PC-9 (cell line): ENCODE measurements at regions not wholly inside any gene's neighbourhood (a gene's known extent, or its start where the extent isn't known, plus 50 kb on each side); places are given as distances from the start of the nearest gene placed in this dataset.

Experiments used
- BruUV-seq: library from RNA; stranded (reverse); fragments of 400-500 nt; replicated peaks from 2 replicates; lab custom pipeline; 2021; lab: Mats Ljungman, UMichigan
- CTCF ChIA-PET: fragments of 300-600 bp; sonication (Branson Sonifier 250); formaldehyde crosslinking; loops from one replicate; lab custom pipeline; 2022; ENCODE audit warnings: antibody characterized with exemption; lab: Charles Lee
- POLR2A ChIA-PET: fragments of 300-600 bp; sonication (Branson Sonifier 250); formaldehyde crosslinking; loops from one replicate; lab custom pipeline; 2022; ENCODE audit warnings: antibody characterized with exemption; ENCODE audit not compliant: unreplicated experiment; lab: Charles Lee
- DNase-seq, 2 experiments: peaks; one replicate each; pipeline versions ENCODE4 v3.0.0 to v3.0.0-alpha.2; 2015 to 2022; ENCODE audit warnings: mixed read lengths in 1 of 2
- H2AFZ ChIP-seq: fragments of 200-600 bp; sonication (generic); 2 replicates; pipeline ENCODE4 v1.8.1; 2017; ENCODE audit warnings: antibody characterized with exemption
- H3F3A ChIP-seq: fragments of 200-600 bp; sonication (generic); 2 replicates; pipeline ENCODE4 v1.8.1; 2017; ENCODE audit warnings: antibody characterized with exemption, mild to moderate bottlenecking, low read depth; ENCODE audit not compliant: insufficient read depth
- H3K27ac ChIP-seq: fragments of 200-600 bp; sonication (generic); 2 replicates; pipeline ENCODE4 v1.6.1; 2016; ENCODE audit warnings: mixed run types
- H3K27me3 ChIP-seq: fragments of 200-600 bp; sonication (generic); 2 replicates; pipeline ENCODE4 v1.6.1; 2016; ENCODE audit warnings: low read depth, mixed run types; ENCODE audit not compliant: insufficient read depth
- H3K36me3 ChIP-seq: fragments of 200-600 bp; sonication (generic); 2 replicates; pipeline ENCODE4 v1.6.1; 2016; ENCODE audit warnings: low read depth, mixed run types
- H3K4me1 ChIP-seq: fragments of 200-600 bp; sonication (generic); replicated peaks from 2 replicates; pipeline ENCODE4 v1.6.1; 2016; ENCODE audit warnings: mixed run types; ENCODE audit not compliant: insufficient read depth
- H3K4me2 ChIP-seq: fragments of 200-600 bp; sonication (generic); 2 replicates; pipeline ENCODE4 v1.6.1; 2017; ENCODE audit warnings: mixed run types
- H3K4me3 ChIP-seq: fragments of 200-600 bp; sonication (generic); 2 replicates; pipeline ENCODE4 v1.6.1; 2016; ENCODE audit warnings: mixed run types
- H3K79me2 ChIP-seq: fragments of 200-600 bp; sonication (generic); 2 replicates; pipeline ENCODE4 v1.6.1; 2017; ENCODE audit warnings: low read depth, mixed run types
- H3K9me2 ChIP-seq: fragments of 200-600 bp; sonication (generic); 2 replicates; pipeline ENCODE4 v1.8.1; 2017; ENCODE audit warnings: mild to moderate bottlenecking; ENCODE audit not compliant: insufficient read depth
- H3K9me3 ChIP-seq: fragments of 200-600 bp; sonication (generic); 2 replicates; pipeline ENCODE4 v1.8.1; 2016; ENCODE audit warnings: low read depth; ENCODE audit not compliant: insufficient read depth
- H4K20me1 ChIP-seq: fragments of 200-600 bp; sonication (generic); 2 replicates; pipeline ENCODE4 v1.8.1; 2017; ENCODE audit not compliant: insufficient read depth
- CTCF ChIP-seq: fragments of 200-600 bp; sonication (generic); conservative IDR thresholded peaks from 2 replicates; pipeline ENCODE4 v1.6.1; 2017; ENCODE audit warnings: mixed run types, antibody characterized with exemption, mild to moderate bottlenecking, moderate library complexity
- EZH2 ChIP-seq: fragments of 200-600 bp; sonication (generic); IDR thresholded peaks from 2 replicates; pipeline ENCODE4 v1.8.0; 2017; ENCODE audit warnings: antibody characterized with exemption, low read depth
- intact Hi-C: fragments of 100-400 bp; cut with micrococcal nuclease; formaldehyde crosslinking; loops from one replicate; pipeline ENCODE4 v1.10.0; 2022; ENCODE audit not compliant: unreplicated experiment

GRCh38 chr5:84642324-84642723 is 257.6 kb upstream of the EDIL3 start:
- no peaks in the 10 kb centered on the region for H3K27me3 ChIP-seq
- TF ChIP-seq EZH2 (no peak), CTCF (no peak)
- H3K27ac ChIP-seq, result no peak overlapping the region
- H3K9me3 ChIP-seq, result 0 out of 2 replicates have a peak, but pooled peaks cover 2% of the 10 kb centered on the region
- ChIA-PET CTCF (no interaction called here), POLR2A (no interaction called here)
- no peak overlapping the region for H2AFZ ChIP-seq
- no peaks in the 10 kb centered on the region for H4K20me1 ChIP-seq
- no peak for DNase-seq
- no TSS peak for BruUV-seq
- no peaks in the 10 kb centered on the region for H3K79me2 ChIP-seq
- no peaks in the 10 kb centered on the region for H3K9me2 ChIP-seq
- H3K4me2 ChIP-seq, result no peak overlapping the region
- no peaks in the 10 kb centered on the region for H3K4me1 ChIP-seq
- no peaks in the 10 kb centered on the region for H3K36me3 ChIP-seq
- H3F3A ChIP-seq, result no peaks in the 10 kb centered on the region
- no peak overlapping the region for H3K4me3 ChIP-seq
- intact Hi-C loops, result no loop called here

- DNase-seq, result no peak
- ChIA-PET CTCF (no interaction called here), POLR2A (no interaction called here)
- H3K4me3 ChIP-seq, result no peak overlapping the region
- H3K4me2 ChIP-seq, result no peak overlapping the region
- no peaks in the 10 kb centered on the region for H4K20me1 ChIP-seq
- H2AFZ ChIP-seq, result no peak overlapping the region
- no peaks in the 10 kb centered on the region for H3K4me1 ChIP-seq
- no TSS peak for BruUV-seq
- no peaks in the 10 kb centered on the region for H3K9me2 ChIP-seq
- no peak overlapping the region for H3K27ac ChIP-seq
- H3K27me3 ChIP-seq, result no peaks in the 10 kb centered on the region
- no peaks in the 10 kb centered on the region for H3F3A ChIP-seq
- TF ChIP-seq CTCF, result no peak
- no peak for TF ChIP-seq EZH2
- H3K79me2 ChIP-seq, result no peaks in the 10 kb centered on the region
- intact Hi-C loops, result no loop called here
- no peaks in the 10 kb centered on the region for H3K36me3 ChIP-seq
- H3K9me3 ChIP-seq, result 0 out of 2 replicates have a peak, but pooled peaks cover 2% of the 10 kb centered on the region
Measured at GRCh38 chr5:84637662-84638375, 253.1 kb upstream of the EDIL3 start.

GRCh38 chr5:84635235-84636055 is 250.8 kb upstream of the EDIL3 start:
- no peak for DNase-seq
- Histone ChIP-seq H3K36me3 (no peaks in the 10 kb centered on the region), H3K9me2 (no peaks in the 10 kb centered on the region), H3F3A (no peaks in the 10 kb centered on the region), H3K4me3 (no peak overlapping the region), H4K20me1 (no peaks in the 10 kb centered on the region), H3K4me2 (no peak overlapping the region), H3K27ac (no peak overlapping the region), H3K27me3 (no peaks in the 10 kb centered on the region), H2AFZ (no peak overlapping the region), H3K79me2 (no peaks in the 10 kb centered on the region), H3K4me1 (no peaks in the 10 kb centered on the region), H3K9me3 (no peaks in the 10 kb centered on the region)
- intact Hi-C loops, result no loop called here
- ChIA-PET POLR2A (no interaction called here), CTCF (no interaction called here)
- no TSS peak for BruUV-seq
- TF ChIP-seq EZH2, result no peak
- TF ChIP-seq CTCF, result no peak
